K562 (cell line): ENCODE measurements at regions not wholly inside any gene's neighbourhood (a gene's known extent, or its start where the extent isn't known, plus 50 kb on each side); places are given as distances from the start of the nearest gene placed in this dataset.

Experiments
- ATAC-seq: fragments of 200-7000 bp; cut with Tn5 transposase; 3 replicates; pipeline ENCODE4 v1.9.1; 2020; ENCODE audit warnings: moderate library complexity
- BruUV-seq: library from RNA; stranded (reverse); fragments of 400-500 nt; replicated peaks from 2 replicates; lab custom pipeline; 2021; lab: Mats Ljungman, UMichigan
- CTCF ChIA-PET: fragments of 300-600 bp; formaldehyde crosslinking; extraction: SDS; loops from one replicate; lab custom pipeline; 2021; ENCODE audit warnings: low intra/inter-chr PET ratio; lab: Yijun Ruan, JAX
- POLR2A ChIA-PET: fragments of 300-600, 350-650 bp; sonication (Branson Sonifier 250); formaldehyde crosslinking; extraction: SDS; loops from one replicate; lab custom pipeline; 2021; ENCODE audit warnings: antibody characterized with exemption, inconsistent platforms; lab: Yijun Ruan, JAX
- DNase-seq, 4 experiments: peaks; one replicate each; pipeline versions ENCODE4 v3.0.0 to v3.0.0-alpha.2; 2011 to 2018; ENCODE audit warnings: low spot score in 3 of 4, mixed read lengths in 3 of 4; ENCODE audit errors: extremely low read depth in 1 of 4
- FAIRE-seq: peaks from 2 replicates; lab custom pipeline; 2011; peaks lifted over from hg19 to GRCh38; lab: Jason Lieb, UNC
- H2AFZ ChIP-seq: 2 replicates; pipeline ENCODE4 v1.6.0; 2011; ENCODE audit warnings: low read depth, low read length, control low read depth, inconsistent platforms
- H3K27ac ChIP-seq: fragments of 200-600 bp; 3 replicates; pipeline ENCODE4 v1.8.0; 2011; ENCODE audit warnings: low read depth, mild to moderate bottlenecking, control low read depth, inconsistent platforms, low read length, moderate library complexity, mixed read lengths; ENCODE audit errors: extremely low read depth
- H3K27me3 ChIP-seq, 2 experiments: fragments of 300-600 bp in 1 of 2; 2 replicates in 1 of 2; 3 replicates in 1 of 2; pipeline versions ENCODE4 v1.6.0 to v1.8.0; 2011; ENCODE audit warnings: inconsistent platforms in 2 of 2, low read length in 2 of 2, mild to moderate bottlenecking in 1 of 2, mixed read lengths in 1 of 2, moderate library complexity in 1 of 2; ENCODE audit not compliant: control insufficient read depth in 2 of 2, insufficient read depth in 2 of 2
- H3K36me3 ChIP-seq: fragments of 300-600 bp; 3 replicates; pipeline ENCODE4 v1.8.0; 2011; ENCODE audit warnings: mild to moderate bottlenecking, low read length, inconsistent platforms; ENCODE audit not compliant: control insufficient read depth, insufficient read depth
- H3K4me1 ChIP-seq, 2 experiments: fragments of 200-600 bp in 1 of 2; replicated peaks in 1 of 2; 2 replicates in 1 of 2; 3 replicates in 1 of 2; pipeline versions ENCODE4 v1.5.1 to v1.8.0; 2011; ENCODE audit warnings: inconsistent platforms in 2 of 2, low read length in 2 of 2, mild to moderate bottlenecking in 1 of 2, mixed read lengths in 1 of 2, moderate library complexity in 1 of 2; ENCODE audit not compliant: control insufficient read depth in 2 of 2, insufficient read depth in 2 of 2
- H3K4me2 ChIP-seq: 2 replicates; pipeline ENCODE4 v1.6.1; 2011; ENCODE audit warnings: low read length, control low read depth, inconsistent platforms, mixed read lengths; ENCODE audit not compliant: insufficient read depth
- H3K4me3 ChIP-seq: fragments of 200-600 bp; sonication (generic), shearing (Covaris generic); 2 replicates; pipeline ENCODE4 v1.5.1; 2016; ENCODE audit warnings: control low read depth, inconsistent platforms
- H3K79me2 ChIP-seq: fragments of 200-600 bp; 3 replicates; pipeline ENCODE4 v1.8.0; 2011; ENCODE audit warnings: low read length, inconsistent platforms; ENCODE audit not compliant: control insufficient read depth, insufficient read depth
- H3K9ac ChIP-seq, 2 experiments: 2 replicates each; pipeline versions ENCODE4 v1.6.0 to v1.6.1; 2011; ENCODE audit warnings: low read depth in 2 of 2, low read length in 2 of 2, control low read depth in 1 of 2, inconsistent platforms in 1 of 2, mild to moderate bottlenecking in 1 of 2, mixed read lengths in 1 of 2; ENCODE audit not compliant: insufficient read depth in 1 of 2
- H3K9me1 ChIP-seq: one replicate; pipeline ENCODE4 v1.6.0; 2011; ENCODE audit warnings: inconsistent platforms, mild to moderate bottlenecking, low read length, moderate library complexity; ENCODE audit not compliant: control insufficient read depth, insufficient read depth
- H3K9me3 ChIP-seq: replicated peaks from 2 replicates; pipeline ENCODE4 v1.5.1; 2011; ENCODE audit warnings: low read depth, low read length, inconsistent platforms; ENCODE audit not compliant: control insufficient read depth, insufficient read depth
- H4K20me1 ChIP-seq: replicated peaks from 2 replicates; pipeline ENCODE4 v1.6.1; 2011; ENCODE audit warnings: low read length, inconsistent platforms, mixed read lengths; ENCODE audit not compliant: control insufficient read depth, insufficient read depth
- ARID2 ChIP-seq: fragments of 450-650 bp; IDR thresholded peaks from 2 replicates; pipeline ENCODE4 v1.6.1; 2017; ENCODE audit warnings: antibody characterized with exemption, mild to moderate bottlenecking
- ARID3B ChIP-seq: fragments of 250-450 bp; sonication (Bioruptor Pico); IDR thresholded peaks from 2 replicates; pipeline ENCODE4 v1.4.0; 2020; ENCODE audit warnings: borderline replicate concordance
- BCL6 ChIP-seq: fragments of 250-450 bp; sonication (Bioruptor Pico); IDR thresholded peaks from 2 replicates; pipeline ENCODE4 v1.4.0; 2020
- E2F6 ChIP-seq, 2 experiments: IDR thresholded peaks; 2 replicates each; pipeline ENCODE4 v1.6.1; 2011; ENCODE audit warnings: borderline replicate concordance in 1 of 2, control low read depth in 1 of 2, low read depth in 1 of 2, low read length in 1 of 2, mild to moderate bottlenecking in 1 of 2, mixed read lengths in 1 of 2, moderate library complexity in 1 of 2; ENCODE audit not compliant: insufficient read depth in 1 of 2, insufficient read length in 1 of 2, poor library complexity in 1 of 2, severe bottlenecking in 1 of 2; ENCODE audit errors: extremely low read depth in 1 of 2
- ESRRA ChIP-seq: fragments of 450-650 bp; IDR thresholded peaks from 2 replicates; pipeline ENCODE4 v1.6.1; 2014; ENCODE audit warnings: low read depth, mild to moderate bottlenecking, moderate library complexity, borderline replicate concordance
- GTF2E2 ChIP-seq: fragments of 200-800 bp; sonication (Bioruptor generic); IDR thresholded peaks from 2 replicates; pipeline ENCODE4 v1.6.1; 2016; ENCODE audit warnings: missing genetic modification characterization, missing compliant biosample characterization
- HDAC2 ChIP-seq: fragments of 450-650 bp; IDR thresholded peaks from 2 replicates; pipeline ENCODE4 v1.6.1; 2016; ENCODE audit warnings: mild to moderate bottlenecking
- KDM2B ChIP-seq: fragments of 250-450 bp; sonication (Bioruptor Pico); IDR thresholded peaks from 2 replicates; pipeline ENCODE4 v1.8.0; 2021; ENCODE audit warnings: mild to moderate bottlenecking, moderate library complexity
- LCOR ChIP-seq: sonication (generic); formaldehyde crosslinking; IDR thresholded peaks from 2 replicates; pipeline ENCODE4 v1.8.0; 2022; ENCODE audit warnings: mild to moderate bottlenecking, missing genetic modification reagents
- NFIX ChIP-seq: fragments of 250-450 bp; sonication (Bioruptor Pico); IDR thresholded peaks from 2 replicates; pipeline ENCODE4 v1.4.0; 2020; ENCODE audit warnings: low read depth, mild to moderate bottlenecking, moderate library complexity
- STAT5B ChIP-seq: fragments of 250-450 bp; sonication (Bioruptor Pico); IDR thresholded peaks from 2 replicates; pipeline ENCODE4 v1.8.0; 2021; ENCODE audit warnings: mild to moderate bottlenecking, inconsistent platforms
- XRCC3 ChIP-seq: fragments of 450-650 bp; IDR thresholded peaks from 2 replicates; pipeline ENCODE4 v1.6.1; 2017; ENCODE audit warnings: mild to moderate bottlenecking, moderate library complexity
- YY1 ChIP-seq, 3 experiments: IDR thresholded peaks; 2 replicates each; pipeline ENCODE4 v1.6.1; 2011; ENCODE audit warnings: low read length in 2 of 3, mild to moderate bottlenecking in 2 of 3, moderate library complexity in 2 of 3, borderline replicate concordance in 1 of 3, control low read depth in 1 of 3, low read depth in 1 of 3; ENCODE audit not compliant: insufficient read depth in 3 of 3, insufficient replicate concordance in 2 of 3, control insufficient read depth in 1 of 3, insufficient read length in 1 of 3; ENCODE audit errors: extremely low read depth in 1 of 3
- ZBED1 ChIP-seq: IDR thresholded peaks from 2 replicates; pipeline ENCODE4 v1.6.1; 2014
- ZBTB2 ChIP-seq: fragments of 450-650 bp; IDR thresholded peaks from 2 replicates; pipeline ENCODE4 v1.6.1; 2016; ENCODE audit warnings: antibody characterized with exemption
- ZNF395 ChIP-seq: fragments of 200-800 bp; sonication (Bioruptor generic); IDR thresholded peaks from 2 replicates; pipeline ENCODE4 v1.6.1; 2017; ENCODE audit warnings: missing genetic modification characterization, missing compliant biosample characterization
- ZNF445 ChIP-seq: fragments of 250-450 bp; sonication (Bioruptor Pico); IDR thresholded peaks from 2 replicates; pipeline ENCODE4 v1.4.0; 2020; ENCODE audit warnings: low read depth, mild to moderate bottlenecking, moderate library complexity
- ZNF75A ChIP-seq: fragments of 450-650 bp; formaldehyde crosslinking; IDR thresholded peaks from 2 replicates; pipeline ENCODE4 v1.4.0; 2020; ENCODE audit warnings: mild to moderate bottlenecking
- WGBS: fragments of 100-300 bp; shearing (Covaris generic); methylation state at CpG from one replicate; pipeline ENCODE4 v1.1.6; 2016; ENCODE audit warnings: low coverage, mixed read lengths; ENCODE audit not compliant: insufficient coverage; ENCODE audit errors: missing lambda C conversion rate; 5-methylcytosine and 5-hydroxymethylcytosine counted together
- in situ Hi-C: fragments of 300-500 bp; cut with MboI; formaldehyde crosslinking; loops from 4 replicates; pipeline ENCODE4 v1.15.0; 2018; ENCODE audit warnings: inconsistent platforms, mixed read lengths
- intact Hi-C: fragments of 100-400 bp; cut with micrococcal nuclease; formaldehyde crosslinking; loops from 2 replicates; pipeline ENCODE4 v1.14.2; 2022

- Histone ChIP-seq H3K9me3 (no peaks in the 10 kb centered on the region), H3K27ac (no peak overlapping the region), H3K27me3 (peaks cover 0 to 14% of the 10 kb centered on the region in 2 experiments; a peak in 2 of 5 replicates), H3K4me3 (no peak overlapping the region), H3K4me2 (no peak overlapping the region), H2AFZ (no peak overlapping the region), H3K79me2 (no peaks in the 10 kb centered on the region), H3K36me3 (no peaks in the 10 kb centered on the region), H3K9me1 (no peaks in the 10 kb centered on the region), H3K4me1 (no peaks in the 10 kb centered on the region; a peak in 1 of 5 replicates), H3K9ac (no peak overlapping the region), H4K20me1 (no peaks in the 10 kb centered on the region)
- ATAC-seq (no peak), FAIRE-seq (no peak), DNase-seq (no peak)
- CTCF ChIA-PET, result no interaction called here
- POLR2A ChIA-PET, result interaction anchor here (1.0 to 1.4 kb wide), 2 partner anchors 10 to 21 kb away, joined by 4 to 5 read pairs; no protein-coding TSS in a partner anchor
- intact Hi-C loops, result no loop called here
- WGBS, result 27% methylated on average over 2 of the region's 2 CpGs
- BruUV-seq, result no TSS peak
- in situ Hi-C loops, result no loop called here
- TF ChIP-seq ARID3B (no peak), STAT5B (CRISPR knock-in tag) (no peak), ZNF75A (CRISPR knock-in tag) (no peak), NFIX (CRISPR knock-in tag) (no peak), ESRRA (no peak), ZBED1 (no peak), ARID2 (no peak), ZNF395 (no peak), GTF2E2 (no peak), YY1 (IDR thresholded peaks at IDR 0.05; ENCODE audit: borderline replicate concordance in 1 of 3, control insufficient read depth in 1 of 3, extremely low read depth in 1 of 3, insufficient read depth in 3 of 3, insufficient read length in 1 of 3, insufficient replicate concordance in 2 of 3, low read depth in 1 of 3, low read length in 2 of 3) (no peak), XRCC3 (no peak), KDM2B (CRISPR knock-in tag) (no peak), ZNF445 (CRISPR knock-in tag) (no peak), BCL6 (CRISPR knock-in tag) (no peak), LCOR (CRISPR knock-in tag) (no peak), E2F6 (IDR thresholded peaks at IDR 0.05; ENCODE audit: borderline replicate concordance in 1 of 2, extremely low read depth in 1 of 2, insufficient read depth in 1 of 2, insufficient read length in 1 of 2, low read depth in 1 of 2, low read length in 1 of 2, poor library complexity in 1 of 2, severe bottlenecking in 1 of 2) (no peak), HDAC2 (no peak), ZBTB2 (no peak)
Measured at GRCh38 chr6:14545496-14545895, 427.9 kb downstream of the CD83 start.
